ENCODE measurements at regions not wholly inside any gene's neighbourhood (a gene's known extent, or its start where the extent isn't known, plus 50 kb on each side); places are given as distances from the start of the nearest gene placed in this dataset.

DNA sequence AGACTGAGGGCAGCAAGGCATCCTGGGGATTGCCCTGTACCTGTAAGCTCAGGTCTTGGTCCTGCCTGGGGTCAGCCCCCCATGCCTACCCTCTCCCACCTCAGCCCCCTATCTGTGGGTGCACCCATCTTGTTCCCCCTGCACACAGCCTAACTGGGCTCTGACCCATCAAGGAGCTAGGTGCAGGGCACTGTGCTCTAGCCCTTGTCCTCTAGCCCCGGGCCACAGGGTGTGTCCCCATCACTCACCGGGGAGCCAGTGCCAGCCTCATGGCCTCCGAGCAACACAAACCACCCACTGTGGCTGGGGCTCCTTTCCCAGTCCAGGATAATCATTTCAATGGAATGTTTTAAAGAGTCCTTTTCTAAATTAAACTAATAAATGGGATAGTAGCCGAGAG, 293.9 kb upstream of the PLET1 start:
- Histone ChIP-seq H2AK5ac (ENCODE audit: low read depth, low read length) (no peak overlapping the region), H2BK20ac (ENCODE audit: low read depth, low read length) (no peak overlapping the region), H3K79me1 (ENCODE audit: low read depth in 1 of 2, low read length in 2 of 2) (no peaks in the 10 kb centered on the region), H2AK9ac (replicated peaks; ENCODE audit: low read depth, low read length, poor library complexity) (no peak overlapping the region), H3K14ac (replicated peaks; ENCODE audit: low read depth, low read length) (no peak overlapping the region), H3K56ac (ENCODE audit: extremely low read depth, insufficient read depth, low read length) (no peak overlapping the region), H3K4ac (ENCODE audit: low read depth, low read length) (no peak overlapping the region), H3K9ac (ENCODE audit: low read depth, low read length) (no peak overlapping the region), H2AFZ (replicated peaks; ENCODE audit: low read length, poor library complexity) (no peak overlapping the region), H3K4me1 (ENCODE audit: control insufficient read depth, insufficient read depth, low read length) (no peaks in the 10 kb centered on the region), H4K5ac (ENCODE audit: low read depth, low read length) (no peak overlapping the region), H3K23ac (ENCODE audit: low read depth, low read length) (no peak overlapping the region), H2BK15ac (ENCODE audit: low read depth, low read length) (no peak overlapping the region), H3K36me3 (ENCODE audit: control insufficient read depth, insufficient read depth, low read length) (no peaks in the 10 kb centered on the region), H2BK5ac (ENCODE audit: low read depth, low read length, poor library complexity, severe bottlenecking) (no peak overlapping the region), H4K8ac (ENCODE audit: low read depth in 2 of 2, low read length in 2 of 2) (no peak overlapping the region), H3K18ac (ENCODE audit: low read depth, low read length) (no peak overlapping the region), H3K27me3 (ENCODE audit: control insufficient read depth, insufficient read depth, low read length) (peaks cover 10% of the 10 kb centered on the region), H3K9me3 (ENCODE audit: control insufficient read depth, insufficient read depth, low read length) (no peaks in the 10 kb centered on the region), H3K4me2 (ENCODE audit: low read depth, low read length) (no peak overlapping the region), H3K27ac (ENCODE audit: insufficient read depth, low read length) (no peak overlapping the region), H4K91ac (ENCODE audit: insufficient read depth, low read depth, low read length) (no peak overlapping the region), H3K9me1 (ENCODE audit: insufficient read depth, low read length) (no peaks in the 10 kb centered on the region), H3K4me3 (ENCODE audit: insufficient read depth, low read depth, low read length) (no peak overlapping the region), H4K20me1 (ENCODE audit: insufficient read depth, low read length) (no peaks in the 10 kb centered on the region), H2BK120ac (ENCODE audit: low read depth, low read length) (no peak overlapping the region)
- CTCF ChIA-PET = no interaction called here
- no TSS peak for BruUV-seq (replicated peaks)
- WGBS, 2 experiments (ENCODE audit: extremely low coverage in 2 of 2, insufficient read length in 1 of 2) = no CpG with 5 or more reads among the region's 4 CpGs
- intact Hi-C loops (cut with micrococcal nuclease) (loop anchor here (10.0 kb wide), 1 partner anchor 330 kb away; the partner anchor contains the start of gene PTS), dilution Hi-C loops (cut with HindIII; ENCODE audit: low sequenced_read_pairs, unreplicated experiment) (no loop called here), in situ Hi-C loops (cut with MboI; ENCODE audit: low sequenced_read_pairs) (no loop called here)
- no peak for TF ChIP-seq CTCF (conservative IDR thresholded peaks at IDR 0.05; ENCODE audit: low read depth, low read length)
- DNase-seq = no peak
- ATAC-seq (ENCODE audit: low read depth) = no peak
- POLR2A ChIA-PET (ENCODE audit: unreplicated experiment) = no interaction called here
